ENCODE measurements at regions not wholly inside any gene's neighbourhood (a gene's known extent, or its start where the extent isn't known, plus 50 kb on each side); places are given as distances from the start of the nearest gene placed in this dataset.
A peak's percentile ranks its signal among the peaks of the same experiment; 100 is the strongest.

DNA sequence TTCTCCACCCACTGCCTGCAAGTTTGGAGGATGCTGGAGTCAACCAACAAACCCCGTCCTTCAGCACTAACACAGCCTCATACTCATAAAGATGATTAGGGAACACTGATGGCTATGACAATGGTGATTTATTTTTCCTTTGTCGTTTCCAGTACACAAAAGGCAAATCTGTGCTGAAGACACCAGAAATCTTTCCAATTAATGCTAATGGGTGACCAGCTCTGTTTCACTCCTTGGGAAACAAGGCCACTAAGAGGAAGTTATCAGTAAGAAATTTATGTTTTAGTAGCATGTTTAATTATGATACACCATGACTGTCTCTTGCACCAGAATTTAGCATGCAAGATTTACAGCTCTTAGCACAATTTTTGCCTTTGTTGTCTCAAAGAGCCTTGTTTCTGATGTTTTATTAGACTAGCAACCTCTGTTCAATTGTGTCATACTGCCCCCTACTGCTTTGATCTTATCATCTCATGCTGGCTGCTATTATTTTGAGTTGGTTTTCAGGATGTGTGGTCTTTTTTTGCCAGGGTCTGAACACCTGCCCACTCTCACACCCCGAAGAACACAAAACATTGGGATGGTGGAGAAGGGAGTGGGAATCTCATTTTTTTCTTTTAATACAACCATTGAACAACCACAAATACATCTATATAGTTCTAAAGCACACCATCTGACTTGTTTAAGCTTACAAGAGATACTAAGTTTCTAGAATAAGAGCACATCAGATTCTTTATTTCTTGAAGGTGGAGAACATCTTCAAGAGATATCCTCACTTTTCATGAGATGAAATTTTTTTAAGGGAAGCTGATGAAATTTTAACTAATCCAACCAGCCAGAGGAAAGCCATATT is 160.9 kb downstream of the SPTSSA start (continued):
- TF ChIP-seq, protein P1, sequence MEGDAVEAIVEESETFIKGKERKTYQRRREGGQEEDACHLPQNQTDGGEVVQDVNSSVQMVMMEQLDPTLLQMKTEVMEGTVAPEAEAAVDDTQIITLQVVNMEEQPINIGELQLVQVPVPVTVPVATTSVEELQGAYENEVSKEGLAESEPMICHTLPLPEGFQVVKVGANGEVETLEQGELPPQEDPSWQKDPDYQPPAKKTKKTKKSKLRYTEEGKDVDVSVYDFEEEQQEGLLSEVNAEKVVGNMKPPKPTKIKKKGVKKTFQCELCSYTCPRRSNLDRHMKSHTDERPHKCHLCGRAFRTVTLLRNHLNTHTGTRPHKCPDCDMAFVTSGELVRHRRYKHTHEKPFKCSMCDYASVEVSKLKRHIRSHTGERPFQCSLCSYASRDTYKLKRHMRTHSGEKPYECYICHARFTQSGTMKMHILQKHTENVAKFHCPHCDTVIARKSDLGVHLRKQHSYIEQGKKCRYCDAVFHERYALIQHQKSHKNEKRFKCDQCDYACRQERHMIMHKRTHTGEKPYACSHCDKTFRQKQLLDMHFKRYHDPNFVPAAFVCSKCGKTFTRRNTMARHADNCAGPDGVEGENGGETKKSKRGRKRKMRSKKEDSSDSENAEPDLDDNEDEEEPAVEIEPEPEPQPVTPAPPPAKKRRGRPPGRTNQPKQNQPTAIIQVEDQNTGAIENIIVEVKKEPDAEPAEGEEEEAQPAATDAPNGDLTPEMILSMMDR (IDR thresholded peaks at IDR 0.05 in 2 of 3, conservative IDR thresholded peaks at IDR 0.05 in 1 of 3; ENCODE audit: insufficient read depth in 2 of 3, low read depth in 1 of 3, low read length in 3 of 3): peak; percentile 38 to 68 (median 56); a peak in 5 of 6 replicates

DNA sequence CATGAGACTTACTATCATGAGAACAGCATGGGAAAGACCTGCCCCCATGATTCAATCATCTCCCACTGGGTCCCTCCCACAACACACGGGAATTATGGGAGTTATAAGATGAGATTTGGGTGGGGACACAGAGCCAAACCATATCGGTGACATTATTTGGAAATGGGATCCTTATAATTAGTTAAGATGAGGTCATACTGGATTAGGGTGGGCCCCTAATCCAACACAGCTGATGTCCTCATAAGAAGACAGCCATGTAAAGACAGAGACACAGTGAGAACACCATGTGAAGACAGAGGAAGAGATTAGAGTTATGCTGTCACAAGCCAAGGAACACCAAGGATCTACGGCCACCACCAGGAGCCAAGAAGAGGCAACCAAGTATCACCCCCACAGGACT is 161.7 kb downstream of the SPTSSA start:
- 0% methylated on average over 2 of the region's 3 CpGs for WGBS (ENCODE audit: insufficient coverage, low coverage, missing lambda C conversion rate)
- Histone ChIP-seq H2AFZ (ENCODE audit: low read depth, low read length) (no peak overlapping the region), H3K4me2 (ENCODE audit: insufficient read depth, low read length) (no peak overlapping the region), H3K9me3 (replicated peaks; ENCODE audit: control insufficient read depth, insufficient read depth, low read depth, low read length) (no peaks in the 10 kb centered on the region), H3K9ac (ENCODE audit: insufficient read depth in 1 of 2, low read depth in 2 of 2, low read length in 2 of 2) (no peak overlapping the region), H3K79me2 (ENCODE audit: control insufficient read depth, insufficient read depth, low read length) (no peaks in the 10 kb centered on the region), H3K4me3 (no peak overlapping the region), H3K27me3 (ENCODE audit: control insufficient read depth in 2 of 2, insufficient read depth in 2 of 2, low read length in 2 of 2) (peaks cover 2 to 5% of the 10 kb centered on the region in 2 experiments; a peak in 2 of 5 replicates), H3K4me1 (replicated peaks in 1 of 2; ENCODE audit: control insufficient read depth in 2 of 2, insufficient read depth in 2 of 2, low read length in 2 of 2) (no peaks in the 10 kb centered on the region), H3K36me3 (ENCODE audit: control insufficient read depth, insufficient read depth, low read length) (no peaks in the 10 kb centered on the region), H3K9me1 (ENCODE audit: control insufficient read depth, insufficient read depth, low read length) (no peaks in the 10 kb centered on the region), H4K20me1 (replicated peaks; ENCODE audit: control insufficient read depth, insufficient read depth, low read length) (no peaks in the 10 kb centered on the region; the same call in 1 of the 2 replicates), H3K27ac (ENCODE audit: extremely low read depth, low read depth, low read length) (no peak overlapping the region)
- POLR2A ChIA-PET: interaction anchor here (0.6 to 0.8 kb wide), 2 partner anchors 735 to 1390 kb away, joined by 3 read pairs; no protein-coding TSS in a partner anchor
- FAIRE-seq: no peak
- no peak for ATAC-seq
- CTCF ChIA-PET (ENCODE audit: low intra/inter-chr PET ratio): interaction anchor here (1.2 kb wide), 1 partner anchor 1724 kb away, joined by 5 read pairs; no protein-coding TSS in a partner anchor
- in situ Hi-C loops (cut with MboI) (loop anchor here (25.0 kb wide), 1 partner anchor 1588 kb away; no protein-coding TSS in a partner anchor), intact Hi-C loops (cut with micrococcal nuclease) (loop anchor here (10.0 kb wide), 2 partner anchors 456 to 1716 kb away; no protein-coding TSS in a partner anchor)
- no peak for DNase-seq (ENCODE audit: extremely low read depth in 1 of 4, low spot score in 3 of 4)
- BruUV-seq (replicated peaks): no TSS peak
- TF ChIP-seq SIN3B (IDR thresholded peaks at IDR 0.05; ENCODE audit: low read depth) (no peak), PURB (CRISPR knock-in tag; IDR thresholded peaks at IDR 0.05; ENCODE audit: low read depth) (no peak), JUND (IDR thresholded peaks at IDR 0.05; ENCODE audit: borderline replicate concordance, low read depth, low read length) (no peak), JUND (tag; IDR thresholded peaks at IDR 0.05; ENCODE audit: borderline replicate concordance, low read depth, low read length) (no peak), ZNF134 (CRISPR knock-in tag; conservative IDR thresholded peaks at IDR 0.05) (no peak), TCFL5 (CRISPR knock-in tag; conservative IDR thresholded peaks at IDR 0.05) (no peak), COPS2 (conservative IDR thresholded peaks at IDR 0.05) (no peak), SREBF1 (IDR thresholded peaks at IDR 0.05; ENCODE audit: borderline replicate concordance, low read depth, low read length) (no peak), PTTG1 (tag; IDR thresholded peaks at IDR 0.05; ENCODE audit: low read depth) (no peak), XRCC5 (IDR thresholded peaks at IDR 0.05; ENCODE audit: low read depth, low read length) (no peak), ZKSCAN3 (CRISPR knock-in tag; IDR thresholded peaks at IDR 0.05) (no peak)
- TF ChIP-seq, protein P2, sequence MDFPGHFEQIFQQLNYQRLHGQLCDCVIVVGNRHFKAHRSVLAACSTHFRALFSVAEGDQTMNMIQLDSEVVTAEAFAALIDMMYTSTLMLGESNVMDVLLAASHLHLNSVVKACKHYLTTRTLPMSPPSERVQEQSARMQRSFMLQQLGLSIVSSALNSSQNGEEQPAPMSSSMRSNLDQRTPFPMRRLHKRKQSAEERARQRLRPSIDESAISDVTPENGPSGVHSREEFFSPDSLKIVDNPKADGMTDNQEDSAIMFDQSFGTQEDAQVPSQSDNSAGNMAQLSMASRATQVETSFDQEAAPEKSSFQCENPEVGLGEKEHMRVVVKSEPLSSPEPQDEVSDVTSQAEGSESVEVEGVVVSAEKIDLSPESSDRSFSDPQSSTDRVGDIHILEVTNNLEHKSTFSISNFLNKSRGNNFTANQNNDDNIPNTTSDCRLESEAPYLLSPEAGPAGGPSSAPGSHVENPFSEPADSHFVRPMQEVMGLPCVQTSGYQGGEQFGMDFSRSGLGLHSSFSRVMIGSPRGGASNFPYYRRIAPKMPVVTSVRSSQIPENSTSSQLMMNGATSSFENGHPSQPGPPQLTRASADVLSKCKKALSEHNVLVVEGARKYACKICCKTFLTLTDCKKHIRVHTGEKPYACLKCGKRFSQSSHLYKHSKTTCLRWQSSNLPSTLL (IDR thresholded peaks at IDR 0.05): no peak
- TF ChIP-seq, protein P3, sequence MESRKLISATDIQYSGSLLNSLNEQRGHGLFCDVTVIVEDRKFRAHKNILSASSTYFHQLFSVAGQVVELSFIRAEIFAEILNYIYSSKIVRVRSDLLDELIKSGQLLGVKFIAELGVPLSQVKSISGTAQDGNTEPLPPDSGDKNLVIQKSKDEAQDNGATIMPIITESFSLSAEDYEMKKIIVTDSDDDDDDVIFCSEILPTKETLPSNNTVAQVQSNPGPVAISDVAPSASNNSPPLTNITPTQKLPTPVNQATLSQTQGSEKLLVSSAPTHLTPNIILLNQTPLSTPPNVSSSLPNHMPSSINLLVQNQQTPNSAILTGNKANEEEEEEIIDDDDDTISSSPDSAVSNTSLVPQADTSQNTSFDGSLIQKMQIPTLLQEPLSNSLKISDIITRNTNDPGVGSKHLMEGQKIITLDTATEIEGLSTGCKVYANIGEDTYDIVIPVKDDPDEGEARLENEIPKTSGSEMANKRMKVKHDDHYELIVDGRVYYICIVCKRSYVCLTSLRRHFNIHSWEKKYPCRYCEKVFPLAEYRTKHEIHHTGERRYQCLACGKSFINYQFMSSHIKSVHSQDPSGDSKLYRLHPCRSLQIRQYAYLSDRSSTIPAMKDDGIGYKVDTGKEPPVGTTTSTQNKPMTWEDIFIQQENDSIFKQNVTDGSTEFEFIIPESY (CRISPR knock-in tag; IDR thresholded peaks at IDR 0.05): no peak

Measured in K562 (cell line).